IPS DF 6.9 (cell line): ENCODE measurements at regions not wholly inside any gene's neighbourhood (a gene's known extent, or its start where the extent isn't known, plus 50 kb on each side); places are given as distances from the start of the nearest gene placed in this dataset.

Experiments used
- DNase-seq: peaks from one replicate; pipeline ENCODE4 v3.0.0-alpha.2; 2013; ENCODE audit warnings: low read depth, low spot score
- H3K27ac ChIP-seq: one replicate; pipeline ENCODE4 v1.5.1; 2013; ENCODE audit warnings: low read length, control low read depth
- H3K27me3 ChIP-seq: 2 replicates; pipeline ENCODE4 v1.6.1; 2013; ENCODE audit warnings: mild to moderate bottlenecking, low read length; ENCODE audit not compliant: control insufficient read depth, insufficient read depth
- H3K36me3 ChIP-seq: 2 replicates; pipeline ENCODE4 v1.6.1; 2013; ENCODE audit warnings: low read length; ENCODE audit not compliant: control insufficient read depth, insufficient read depth
- H3K4me1 ChIP-seq: 2 replicates; pipeline ENCODE4 v1.6.1; 2013; ENCODE audit warnings: low read length; ENCODE audit not compliant: control insufficient read depth, insufficient read depth
- H3K4me3 ChIP-seq: 2 replicates; pipeline ENCODE4 v1.5.1; 2013; ENCODE audit warnings: mild to moderate bottlenecking, low read length
- H3K9me3 ChIP-seq: 2 replicates; pipeline ENCODE4 v1.6.1; 2013; ENCODE audit warnings: low read length, inconsistent platforms; ENCODE audit not compliant: control insufficient read depth, insufficient read depth
- WGBS: extraction: QIAGEN DNeasy Blood & Tissue Kit; methylation state at CpG from one replicate; pipeline ENCODE4 v1.1.7; 2013; ENCODE audit warnings: mixed read lengths, missing lambda C conversion rate; ENCODE audit not compliant: insufficient read length, insufficient coverage; 5-methylcytosine and 5-hydroxymethylcytosine counted together

DNA sequence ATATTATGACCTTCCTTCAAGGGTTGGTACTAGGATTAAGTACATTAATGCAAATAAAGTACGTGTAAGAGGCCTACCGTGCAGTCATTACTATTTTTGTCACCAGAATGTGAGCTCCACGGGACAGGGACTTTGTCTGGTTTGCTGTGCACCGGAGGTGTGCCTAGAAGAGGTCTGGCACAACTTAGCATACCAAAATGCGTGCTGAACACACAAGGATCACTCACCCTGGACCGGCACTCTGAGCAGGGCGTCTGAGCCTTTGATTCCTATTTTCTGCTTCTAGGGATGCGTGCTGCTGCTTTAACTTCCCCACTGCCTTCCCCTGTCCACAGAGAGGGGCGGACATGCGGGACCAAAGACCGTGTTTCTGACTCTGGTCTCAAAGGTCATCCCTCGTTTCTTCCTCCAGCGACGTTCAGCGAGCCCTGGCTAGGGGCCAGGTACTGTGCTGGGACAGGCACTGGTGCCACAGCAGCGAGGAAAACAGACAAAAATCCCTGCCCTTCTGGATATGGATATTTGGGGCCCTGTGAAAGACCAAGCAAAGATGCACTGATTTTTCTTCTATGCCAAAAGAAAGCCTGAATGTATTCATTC lies 222.7 kb downstream of the BMP7 start:
- Histone ChIP-seq H3K27ac (no peak overlapping the region), H3K4me3 (no peak overlapping the region), H3K4me1 (no peaks in the 10 kb centered on the region), H3K36me3 (no peaks in the 10 kb centered on the region), H3K9me3 (no peaks in the 10 kb centered on the region), H3K27me3 (no peaks in the 10 kb centered on the region; the same call in 1 of the 2 replicates)
- no CpG with 5 or more reads among the region's 16 CpGs for WGBS
- DNase-seq: no peak

DNA sequence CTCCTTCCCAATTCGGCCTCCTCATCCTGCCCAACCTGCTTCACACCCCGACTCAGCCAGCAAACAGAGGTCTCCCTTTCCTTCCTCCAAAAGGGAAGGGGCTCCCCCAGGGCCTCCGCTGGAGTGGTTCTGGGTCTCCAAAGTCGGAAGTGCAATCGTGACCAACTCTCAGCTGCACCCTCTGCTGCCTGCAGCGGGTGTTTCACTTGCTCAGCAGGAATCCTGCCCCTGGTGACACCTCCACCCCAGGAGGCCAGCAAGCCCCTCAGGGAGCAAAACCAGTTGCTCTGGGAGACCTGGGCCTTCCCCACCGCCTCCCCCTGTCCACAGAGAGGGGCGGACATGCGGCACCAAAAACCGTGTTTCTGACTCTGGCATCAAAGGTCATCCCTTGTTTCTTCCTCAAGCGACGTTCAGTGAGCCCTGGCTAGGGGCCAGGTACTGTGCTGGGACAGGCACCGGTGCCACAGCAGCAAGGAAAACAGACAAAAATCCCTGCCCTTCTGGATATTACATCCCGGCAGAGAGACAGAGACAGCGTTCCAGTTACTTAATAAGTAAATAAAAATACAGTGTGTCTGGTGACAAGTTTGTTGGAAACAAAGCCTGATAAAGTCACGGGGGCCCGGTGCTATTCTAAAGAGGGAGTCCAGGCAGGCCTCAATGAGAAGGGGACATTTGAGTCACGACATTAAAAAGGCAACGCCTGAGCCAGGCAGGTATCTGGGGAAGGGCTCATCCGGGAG lies 219.0 kb downstream of the BMP7 start:
- no CpG with 5 or more reads among the region's 20 CpGs for WGBS
- H3K36me3 ChIP-seq: no peaks in the 10 kb centered on the region
- no peaks in the 10 kb centered on the region for H3K4me1 ChIP-seq
- H3K9me3 ChIP-seq: no peaks in the 10 kb centered on the region
- no peak overlapping the region for H3K27ac ChIP-seq
- peaks cover 2% of the 10 kb centered on the region for H3K27me3 ChIP-seq
- no peak for DNase-seq
- H3K4me3 ChIP-seq: no peak overlapping the region

DNA sequence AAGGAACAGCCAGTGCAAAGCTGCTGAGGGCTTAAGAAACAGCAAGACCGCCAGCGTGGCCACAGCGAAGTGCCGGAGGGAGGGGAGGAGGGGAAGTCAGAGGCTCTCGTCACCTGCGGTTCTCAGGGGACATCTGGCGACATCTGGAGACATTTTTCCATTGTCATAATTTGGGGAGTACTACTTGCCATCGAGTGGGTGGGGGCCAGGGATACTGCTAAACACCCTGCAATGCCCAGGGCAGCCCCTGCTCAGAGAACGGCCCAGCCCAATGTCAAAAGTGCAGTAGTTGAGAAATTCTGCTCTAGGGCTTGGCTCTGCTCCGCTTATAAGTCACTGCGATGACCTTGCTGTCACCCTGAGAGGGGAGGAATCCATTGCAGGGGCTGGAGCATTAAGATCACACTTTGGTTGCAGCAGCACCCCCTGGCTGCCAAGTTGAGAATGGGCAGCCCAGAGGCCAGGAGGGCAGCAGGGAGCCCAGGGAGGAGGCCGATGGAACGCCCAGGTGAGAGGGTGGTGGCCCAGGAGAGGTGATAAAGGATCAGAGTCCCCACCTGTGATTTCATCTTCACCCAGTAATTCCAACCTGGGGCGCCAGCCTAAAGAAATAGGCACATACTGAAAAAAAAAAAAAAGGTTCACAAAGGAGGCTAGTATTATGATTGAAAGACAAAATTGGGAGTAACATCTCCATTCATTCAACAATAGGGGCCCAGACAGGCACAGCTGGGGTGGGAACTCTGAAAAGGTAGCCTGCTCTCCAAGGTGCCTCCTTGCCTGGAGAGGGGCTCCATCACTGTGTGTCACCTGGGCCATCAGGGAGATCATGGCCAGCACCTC lies 218.2 kb downstream of the BMP7 start:
- no peaks in the 10 kb centered on the region for H3K9me3 ChIP-seq
- peaks cover 2% of the 10 kb centered on the region for H3K27me3 ChIP-seq
- peak; percentile 48 for DNase-seq
- no peaks in the 10 kb centered on the region for H3K4me1 ChIP-seq
- no peak overlapping the region for H3K27ac ChIP-seq
- no CpG with 5 or more reads among the region's 14 CpGs for WGBS
- no peak overlapping the region for H3K4me3 ChIP-seq
- no peaks in the 10 kb centered on the region; the same call in 1 of the 2 replicates for H3K36me3 ChIP-seq

DNA sequence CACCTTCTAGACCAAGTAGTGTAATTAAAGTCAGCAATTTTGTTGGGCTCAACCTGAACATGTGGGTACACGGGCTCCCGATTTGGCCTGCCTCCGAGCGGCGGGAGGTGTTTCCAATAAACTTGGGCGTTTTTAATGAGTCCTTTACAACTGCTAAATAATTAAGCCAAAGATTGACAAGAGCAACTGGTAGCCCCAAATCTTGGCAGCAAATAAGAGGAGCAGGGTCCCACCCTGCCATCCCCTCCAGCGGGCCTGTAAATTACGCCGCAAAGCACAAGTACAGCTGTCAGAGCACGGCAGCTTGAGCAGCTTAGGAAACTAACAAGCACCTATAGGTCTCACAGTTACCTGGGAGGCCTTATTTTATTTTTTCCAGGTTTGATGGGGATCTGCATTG lies 217.1 kb downstream of the BMP7 start:
- H3K9me3 ChIP-seq: no peaks in the 10 kb centered on the region

DNA sequence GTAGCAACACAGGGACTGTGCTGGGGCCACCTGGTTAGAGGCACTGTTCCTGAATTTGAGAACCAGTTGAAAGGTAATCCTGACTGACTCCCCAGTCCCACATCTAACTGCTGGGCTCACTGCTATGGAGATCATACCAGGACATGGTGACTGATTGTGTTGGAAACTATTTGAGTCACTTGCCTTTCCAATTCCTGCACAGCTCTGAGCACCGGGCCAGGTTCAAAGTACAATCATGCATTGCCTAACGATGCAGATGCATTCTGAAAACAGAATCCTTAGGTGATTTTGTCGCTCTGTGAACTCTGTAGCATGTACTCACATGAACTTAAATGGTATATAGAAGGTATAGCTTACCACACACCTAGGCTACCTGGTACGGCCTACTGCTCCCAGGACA lies 215.3 kb downstream of the BMP7 start:
- no peak for DNase-seq

More for the DNA sequence above, 217.1 kb downstream of the BMP7 start:
- no peak for DNase-seq
- H3K27ac ChIP-seq: no peak overlapping the region
- no CpG with 5 or more reads among the region's 10 CpGs for WGBS
- H3K36me3 ChIP-seq: no peaks in the 10 kb centered on the region; the same call in 1 of the 2 replicates
- H3K4me1 ChIP-seq: no peaks in the 10 kb centered on the region
- H3K4me3 ChIP-seq: no peak overlapping the region
- peaks cover 2% of the 10 kb centered on the region for H3K27me3 ChIP-seq

DNA sequence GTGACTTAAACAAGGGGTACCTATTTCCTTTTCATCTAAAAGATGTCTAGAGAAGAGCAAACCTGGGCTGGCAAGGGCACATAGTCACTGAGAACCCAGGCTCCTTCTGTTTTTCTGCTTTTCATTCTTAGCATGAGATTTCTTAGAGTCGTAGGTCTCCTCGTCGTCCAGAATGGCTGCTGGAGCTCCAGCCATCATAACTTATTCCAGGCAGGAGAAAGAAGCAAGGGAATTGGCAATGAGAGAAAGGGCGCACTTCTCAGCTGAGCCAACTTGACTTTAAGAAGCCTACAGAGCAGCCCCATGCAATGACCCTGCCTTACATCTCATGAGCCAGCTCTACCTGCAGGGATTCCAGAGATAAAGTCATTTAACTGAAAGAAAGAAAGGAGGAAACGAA lies 213.4 kb downstream of the BMP7 start:
- Histone ChIP-seq H3K4me3 (no peak overlapping the region), H3K27me3 (peaks cover 2% of the 10 kb centered on the region; the same call in 1 of the 2 replicates), H3K27ac (no peak overlapping the region), H3K36me3 (no peaks in the 10 kb centered on the region; the same call in 1 of the 2 replicates), H3K9me3 (no peaks in the 10 kb centered on the region), H3K4me1 (no peaks in the 10 kb centered on the region)
- no peak for DNase-seq
- no CpG with 5 or more reads among the region's 5 CpGs for WGBS

More for the DNA sequence above, 215.3 kb downstream of the BMP7 start:
- WGBS: no CpG with 5 or more reads among the region's 4 CpGs
- H3K36me3 ChIP-seq: no peaks in the 10 kb centered on the region; the same call in 1 of the 2 replicates
- no peak overlapping the region for H3K4me3 ChIP-seq
- no peaks in the 10 kb centered on the region for H3K9me3 ChIP-seq
- peaks cover 2% of the 10 kb centered on the region for H3K27me3 ChIP-seq
- no peak overlapping the region for H3K27ac ChIP-seq
- H3K4me1 ChIP-seq: no peaks in the 10 kb centered on the region

DNA sequence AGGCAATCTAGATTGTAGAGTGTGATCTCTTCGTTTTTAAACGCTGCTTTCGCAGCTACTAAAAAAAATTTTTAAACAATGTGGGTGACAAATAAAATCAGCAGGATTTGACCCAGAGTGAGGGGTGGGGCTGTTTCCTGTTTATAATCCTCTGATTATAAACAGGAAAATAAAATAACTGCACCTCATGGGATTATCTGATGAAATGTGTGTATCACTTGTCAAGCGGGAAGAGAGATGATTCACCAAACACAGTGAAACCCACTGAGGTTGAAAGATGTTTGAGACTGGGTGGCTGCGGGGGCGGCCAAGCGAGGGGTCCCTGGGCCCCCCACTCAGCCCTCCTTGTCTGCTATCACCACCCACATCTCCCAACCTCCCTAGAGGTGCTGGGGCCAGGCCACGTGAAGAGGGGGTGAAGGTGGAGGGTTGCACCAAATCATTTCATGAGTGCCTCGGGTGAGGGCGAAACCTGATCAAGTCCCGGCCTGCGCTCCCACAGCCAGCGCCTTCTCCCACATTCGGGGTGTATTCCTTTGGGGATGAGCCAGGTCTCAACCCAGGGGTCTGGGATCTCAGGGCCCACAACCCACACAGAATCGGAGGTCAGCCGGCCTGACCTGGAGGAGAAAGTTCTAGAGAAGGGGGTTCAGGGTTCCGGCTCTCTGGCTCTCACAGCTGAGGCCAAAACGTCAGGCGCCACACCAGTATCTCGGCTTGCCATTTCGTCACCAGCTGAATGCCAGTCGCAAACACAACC lies 212.5 kb downstream of the BMP7 start:
- H3K27me3 ChIP-seq: peaks cover 2% of the 10 kb centered on the region; the same call in 1 of the 2 replicates
- H3K27ac ChIP-seq: no peak overlapping the region
- DNase-seq: no peak
- no peaks in the 10 kb centered on the region; the same call in 1 of the 2 replicates for H3K36me3 ChIP-seq
- no peaks in the 10 kb centered on the region for H3K4me1 ChIP-seq
- H3K9me3 ChIP-seq: no peaks in the 10 kb centered on the region
- no CpG with 5 or more reads among the region's 22 CpGs for WGBS
- no peak overlapping the region for H3K4me3 ChIP-seq

DNA sequence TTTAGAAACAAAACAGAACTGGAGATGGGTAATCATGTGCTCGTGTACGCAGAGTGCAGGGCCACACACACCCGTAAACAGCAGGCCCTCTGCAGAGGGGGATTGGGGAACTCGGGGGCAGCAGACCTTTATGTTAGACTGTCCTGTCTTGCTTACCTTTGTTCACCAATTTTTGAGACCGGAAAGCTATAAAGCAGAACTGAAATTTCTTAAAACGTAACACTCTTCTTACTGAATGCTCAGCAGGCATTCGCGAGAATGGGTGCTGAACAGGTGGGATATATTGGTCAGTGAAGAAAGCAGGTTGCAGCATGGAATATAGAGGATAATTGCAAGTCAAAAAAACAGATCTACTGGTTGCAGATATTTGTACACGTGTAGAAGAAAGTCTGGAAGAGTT lies 211.1 kb downstream of the BMP7 start:
- H3K36me3 ChIP-seq: no peaks in the 10 kb centered on the region; the same call in 1 of the 2 replicates
- DNase-seq: no peak
- WGBS: no CpG with 5 or more reads among the region's 9 CpGs
- H3K9me3 ChIP-seq: no peaks in the 10 kb centered on the region
- no peaks in the 10 kb centered on the region for H3K4me1 ChIP-seq
- peaks cover 2% of the 10 kb centered on the region; the same call in 1 of the 2 replicates for H3K27me3 ChIP-seq
- no peak overlapping the region for H3K4me3 ChIP-seq
- no peak overlapping the region for H3K27ac ChIP-seq

DNA sequence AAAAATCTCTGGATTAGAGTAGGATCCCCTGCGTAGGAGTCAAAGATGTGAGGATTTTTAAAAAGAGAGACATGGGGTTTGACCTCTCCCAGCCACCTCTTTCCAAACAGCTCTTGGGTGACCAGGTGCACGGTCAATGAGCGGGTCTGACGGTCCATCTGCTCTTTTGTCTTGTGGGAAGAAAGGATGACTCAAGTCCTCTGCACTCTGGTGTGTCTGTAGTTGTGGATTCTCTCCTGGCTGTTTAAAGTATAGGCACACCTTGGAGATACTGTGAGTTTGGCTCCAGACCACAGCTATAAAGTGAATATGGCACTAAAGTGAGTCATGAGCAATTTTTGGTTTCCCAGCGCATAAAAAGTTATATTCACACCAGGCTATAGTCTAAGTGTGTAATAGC lies 209.8 kb downstream of the BMP7 start:
- no CpG with 5 or more reads among the region's 5 CpGs for WGBS
- H3K4me3 ChIP-seq: no peak overlapping the region
- H3K4me1 ChIP-seq: no peaks in the 10 kb centered on the region
- H3K36me3 ChIP-seq: no peaks in the 10 kb centered on the region; the same call in 1 of the 2 replicates
- H3K27me3 ChIP-seq: no peaks in the 10 kb centered on the region
- H3K9me3 ChIP-seq: no peaks in the 10 kb centered on the region
- no peak overlapping the region for H3K27ac ChIP-seq
- DNase-seq: no peak
